Chondrocyte (in vitro differentiated cells): ENCODE measurements at regions not wholly inside any gene's neighbourhood (a gene's known extent, or its start where the extent isn't known, plus 50 kb on each side); places are given as distances from the start of the nearest gene placed in this dataset.
A peak's percentile ranks its signal among the peaks of the same experiment; 100 is the strongest.

Experiments
- DNase-seq: peaks from one replicate; pipeline ENCODE4 v3.0.0; 2021; ENCODE audit warnings: mixed read lengths, low spot score
- H3K27ac Mint-ChIP-seq: one replicate; pipeline ENCODE4 v1.8.0; 2021; ENCODE audit warnings: mild to moderate bottlenecking, moderate library complexity, mixed read lengths; ENCODE audit not compliant: unreplicated experiment
- H3K27me3 Mint-ChIP-seq: 2 replicates; pipeline ENCODE4 v1.8.0; 2021; ENCODE audit warnings: low read depth, mixed read lengths
- H3K36me3 Mint-ChIP-seq: 2 replicates; pipeline ENCODE4 v1.8.0; 2021; ENCODE audit warnings: low read depth, mixed read lengths
- H3K4me1 Mint-ChIP-seq: 2 replicates; pipeline ENCODE4 v1.8.0; 2021; ENCODE audit warnings: low read depth, mild to moderate bottlenecking, mixed read lengths
- H3K4me3 Mint-ChIP-seq: one replicate; pipeline ENCODE4 v1.8.0; 2021; ENCODE audit warnings: mild to moderate bottlenecking, moderate library complexity, mixed read lengths; ENCODE audit not compliant: unreplicated experiment
- H3K9me3 Mint-ChIP-seq: 2 replicates; pipeline ENCODE4 v1.8.0; 2021; ENCODE audit warnings: low read depth, mixed read lengths
- CTCF ChIP-seq: fragments of 200-600 bp; sonication (generic); IDR thresholded peaks from 2 replicates; pipeline ENCODE4 v1.5.0; 2021; ENCODE audit warnings: antibody characterized with exemption, mild to moderate bottlenecking, moderate library complexity

GRCh38 chr12:124456133-124456651, 111.2 kb downstream of the NCOR2 start:
- H3K27ac Mint-ChIP-seq = no peak overlapping the region
- H3K36me3 Mint-ChIP-seq = peaks cover 21% of the 10 kb centered on the region
- H3K9me3 Mint-ChIP-seq = no peaks in the 10 kb centered on the region
- TF ChIP-seq CTCF = no peak
- H3K4me1 Mint-ChIP-seq = peaks cover 39% of the 10 kb centered on the region
- peak; percentile 55 for DNase-seq
- H3K27me3 Mint-ChIP-seq = no peaks in the 10 kb centered on the region
- H3K4me3 Mint-ChIP-seq = no peak overlapping the region

- Mint-ChIP-seq H3K9me3 (no peaks in the 10 kb centered on the region), H3K27ac (no peak overlapping the region), H3K4me3 (no peak overlapping the region), H3K4me1 (peaks cover 46% of the 10 kb centered on the region), H3K27me3 (no peaks in the 10 kb centered on the region), H3K36me3 (peaks cover 19% of the 10 kb centered on the region)
- peak; percentile 60 for DNase-seq
- no peak for TF ChIP-seq CTCF
Observed at GRCh38 chr12:124455336-124455735, 112.1 kb downstream of the NCOR2 start.

GRCh38 chr12:124454735-124455134, 112.7 kb downstream of the NCOR2 start:
- Mint-ChIP-seq H3K36me3 (peaks cover 19% of the 10 kb centered on the region), H3K4me1 (peaks cover 46% of the 10 kb centered on the region), H3K27ac (peak overlapping the region; percentile 68), H3K9me3 (no peaks in the 10 kb centered on the region), H3K27me3 (no peaks in the 10 kb centered on the region), H3K4me3 (no peak overlapping the region)
- no peak for TF ChIP-seq CTCF
- DNase-seq = no peak

GRCh38 chr12:124454352-124454725, 113.1 kb downstream of the NCOR2 start:
- no peaks in the 10 kb centered on the region for H3K27me3 Mint-ChIP-seq
- peaks cover 46% of the 10 kb centered on the region for H3K4me1 Mint-ChIP-seq
- DNase-seq = no peak
- H3K9me3 Mint-ChIP-seq = no peaks in the 10 kb centered on the region
- H3K27ac Mint-ChIP-seq = peak overlapping the region; percentile 68
- no peak for TF ChIP-seq CTCF
- peaks cover 15% of the 10 kb centered on the region for H3K36me3 Mint-ChIP-seq
- no peak overlapping the region for H3K4me3 Mint-ChIP-seq

- Mint-ChIP-seq H3K9me3 (no peaks in the 10 kb centered on the region), H3K36me3 (peaks cover 13% of the 10 kb centered on the region), H3K4me3 (no peak overlapping the region), H3K27me3 (no peaks in the 10 kb centered on the region), H3K27ac (peak overlapping the region; percentile 68), H3K4me1 (peaks cover 46% of the 10 kb centered on the region)
- TF ChIP-seq CTCF = peak; percentile 14
- DNase-seq = peak; percentile 84
Observed at GRCh38 chr12:124453419-124454351, 113.7 kb downstream of the NCOR2 start.
